ENCODE measurements at regions not wholly inside any gene's neighbourhood (a gene's known extent, or its start where the extent isn't known, plus 50 kb on each side); places are given as distances from the start of the nearest gene placed in this dataset.

DNA sequence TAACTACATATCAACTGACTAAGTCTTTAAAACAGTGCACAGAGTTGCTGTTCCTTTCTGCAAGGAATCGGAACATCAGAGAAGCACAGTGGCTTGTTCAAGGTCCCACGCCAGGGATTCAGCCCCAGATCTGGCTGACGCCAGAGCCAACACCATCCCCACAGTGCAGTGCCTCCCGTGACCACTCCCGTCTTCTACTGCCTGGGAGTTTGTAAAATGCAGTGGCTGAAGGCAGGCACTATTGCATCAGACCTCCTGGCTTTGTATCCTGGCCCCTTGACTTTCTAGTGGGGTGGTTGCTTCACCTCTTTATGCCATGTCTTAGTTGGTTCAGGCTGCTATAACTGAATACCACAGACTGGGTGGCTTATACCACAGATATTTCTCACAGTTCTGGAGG is 131.0 kb downstream of the NSG2 start:
- no peaks in the 10 kb centered on the region for H3K27me3 ChIP-seq (ENCODE audit: control insufficient read depth in 2 of 2, insufficient read depth in 1 of 2, low read length in 1 of 2)
- no peaks in the 10 kb centered on the region for H3K4me1 ChIP-seq (ENCODE audit: control insufficient read depth in 2 of 2, insufficient read depth in 2 of 2, low read length in 2 of 2)

GRCh38 chr5:174177531-174177930 is 132.0 kb downstream of the NSG2 start:
- Histone ChIP-seq H3K36me3 (ENCODE audit: control insufficient read depth in 2 of 2, insufficient read depth in 2 of 2, low read length in 1 of 2) (no peaks in the 10 kb centered on the region), H3K27ac (ENCODE audit: low read depth in 1 of 2, low read length in 1 of 2) (no peak overlapping the region), H3K27me3 (ENCODE audit: control insufficient read depth in 2 of 2, insufficient read depth in 1 of 2, low read length in 1 of 2) (no peaks in the 10 kb centered on the region), H3K9me3 (ENCODE audit: control insufficient read depth in 2 of 2, insufficient read depth in 1 of 2, low read length in 1 of 2) (no peaks in the 10 kb centered on the region), H3K4me1 (ENCODE audit: control insufficient read depth in 2 of 2, insufficient read depth in 2 of 2, low read length in 2 of 2) (no peaks in the 10 kb centered on the region), H3K4me3 (ENCODE audit: low read length in 2 of 2) (no peak overlapping the region)
- no peak for DNase-seq (ENCODE audit: low read depth in 6 of 9, low spot score in 9 of 9)
- WGBS: 93% methylated on average over 6 of the region's 6 CpGs

More for the DNA sequence above, 131.0 kb downstream of the NSG2 start:
- DNase-seq (ENCODE audit: low read depth in 6 of 9, low spot score in 9 of 9): no peak
- H3K27ac ChIP-seq (ENCODE audit: low read depth in 1 of 2, low read length in 1 of 2): no peak overlapping the region
- H3K9me3 ChIP-seq (ENCODE audit: control insufficient read depth in 2 of 2, insufficient read depth in 1 of 2, low read length in 1 of 2): no peaks in the 10 kb centered on the region
- 85% methylated on average over 5 of the region's 5 CpGs for WGBS
- H3K36me3 ChIP-seq (ENCODE audit: control insufficient read depth in 2 of 2, insufficient read depth in 2 of 2, low read length in 1 of 2): no peaks in the 10 kb centered on the region
- no peak overlapping the region for H3K4me3 ChIP-seq (ENCODE audit: low read length in 2 of 2)

DNA sequence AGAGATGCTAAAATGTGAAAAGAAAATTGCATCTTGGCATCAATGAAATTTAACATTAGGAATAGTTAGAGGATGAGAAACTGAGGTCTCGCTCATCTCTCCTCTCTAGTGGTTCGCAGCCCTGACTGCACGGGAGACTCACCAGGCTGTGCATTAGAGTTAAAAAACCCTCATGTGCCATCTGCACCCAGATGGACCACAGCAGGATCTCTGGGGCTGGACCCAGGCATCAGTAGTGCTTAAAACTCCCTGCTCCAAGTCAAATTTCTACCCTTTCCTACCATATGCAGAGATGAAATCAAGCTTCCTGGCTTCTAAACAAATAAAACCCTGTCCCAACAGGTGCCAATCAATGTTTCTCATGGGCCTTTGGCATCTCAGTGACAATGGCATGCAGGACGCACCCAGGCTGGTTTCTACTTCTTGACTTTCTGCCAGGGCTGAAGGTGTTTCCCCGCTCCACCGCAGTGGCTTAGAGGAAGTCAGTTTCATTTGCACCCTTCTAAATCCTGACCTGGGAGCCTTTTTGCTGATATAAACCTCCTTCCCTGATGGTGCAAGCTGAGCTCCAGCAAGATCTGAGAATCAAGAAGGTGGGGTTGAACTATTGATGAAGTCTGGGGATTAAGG is 132.6 kb downstream of the NSG2 start:
- Histone ChIP-seq H3K27me3 (ENCODE audit: control insufficient read depth in 2 of 2, insufficient read depth in 1 of 2, low read length in 1 of 2) (no peaks in the 10 kb centered on the region), H3K9me3 (ENCODE audit: control insufficient read depth in 2 of 2, insufficient read depth in 1 of 2, low read length in 1 of 2) (no peaks in the 10 kb centered on the region), H3K36me3 (ENCODE audit: control insufficient read depth in 2 of 2, insufficient read depth in 2 of 2, low read length in 1 of 2) (no peaks in the 10 kb centered on the region), H3K4me3 (ENCODE audit: low read length in 2 of 2) (no peak overlapping the region), H3K4me1 (ENCODE audit: control insufficient read depth in 2 of 2, insufficient read depth in 2 of 2, low read length in 2 of 2) (no peaks in the 10 kb centered on the region), H3K27ac (ENCODE audit: low read depth in 1 of 2, low read length in 1 of 2) (no peak overlapping the region)
- no peak for DNase-seq (ENCODE audit: low read depth in 6 of 9, low spot score in 9 of 9)
- WGBS: 83% methylated on average over 6 of the region's 6 CpGs

- Histone ChIP-seq H3K9me3 (ENCODE audit: control insufficient read depth in 2 of 2, insufficient read depth in 1 of 2, low read length in 1 of 2) (no peaks in the 10 kb centered on the region), H3K4me1 (ENCODE audit: control insufficient read depth in 2 of 2, insufficient read depth in 2 of 2, low read length in 2 of 2) (no peaks in the 10 kb centered on the region), H3K27me3 (ENCODE audit: control insufficient read depth in 2 of 2, insufficient read depth in 1 of 2, low read length in 1 of 2) (no peaks in the 10 kb centered on the region), H3K36me3 (ENCODE audit: control insufficient read depth in 2 of 2, insufficient read depth in 2 of 2, low read length in 1 of 2) (no peaks in the 10 kb centered on the region), H3K4me3 (ENCODE audit: low read length in 2 of 2) (no peak overlapping the region), H3K27ac (ENCODE audit: low read depth in 1 of 2, low read length in 1 of 2) (no peak overlapping the region)
- no peak for DNase-seq (ENCODE audit: low read depth in 6 of 9, low spot score in 9 of 9)
- 81% methylated on average over 7 of the region's 7 CpGs for WGBS
Observed at GRCh38 chr5:174180639-174181038, 135.1 kb downstream of the NSG2 start.

GRCh38 chr5:174182111-174182510 is 136.6 kb downstream of the NSG2 start:
- Histone ChIP-seq H3K4me3 (ENCODE audit: low read length in 2 of 2) (no peak overlapping the region), H3K4me1 (ENCODE audit: control insufficient read depth in 2 of 2, insufficient read depth in 2 of 2, low read length in 2 of 2) (no peaks in the 10 kb centered on the region), H3K36me3 (ENCODE audit: control insufficient read depth in 2 of 2, insufficient read depth in 2 of 2, low read length in 1 of 2) (no peaks in the 10 kb centered on the region), H3K27me3 (ENCODE audit: control insufficient read depth in 2 of 2, insufficient read depth in 1 of 2, low read length in 1 of 2) (no peaks in the 10 kb centered on the region), H3K9me3 (ENCODE audit: control insufficient read depth in 2 of 2, insufficient read depth in 1 of 2, low read length in 1 of 2) (no peaks in the 10 kb centered on the region), H3K27ac (ENCODE audit: low read depth in 1 of 2, low read length in 1 of 2) (no peak overlapping the region)
- no peak for DNase-seq (ENCODE audit: low read depth in 6 of 9, low spot score in 9 of 9)
- 92% methylated on average over 5 of the region's 5 CpGs for WGBS

GRCh38 chr5:174183701-174184100 is 138.2 kb downstream of the NSG2 start:
- H3K27me3 ChIP-seq (ENCODE audit: control insufficient read depth in 2 of 2, insufficient read depth in 1 of 2, low read length in 1 of 2): no peaks in the 10 kb centered on the region
- DNase-seq (ENCODE audit: low read depth in 6 of 9, low spot score in 9 of 9): no peak
- WGBS: 91% methylated on average over 9 of the region's 9 CpGs
- H3K36me3 ChIP-seq (ENCODE audit: control insufficient read depth in 2 of 2, insufficient read depth in 2 of 2, low read length in 1 of 2): no peaks in the 10 kb centered on the region
- no peaks in the 10 kb centered on the region for H3K4me1 ChIP-seq (ENCODE audit: control insufficient read depth in 2 of 2, insufficient read depth in 2 of 2, low read length in 2 of 2)
- no peak overlapping the region for H3K27ac ChIP-seq (ENCODE audit: low read depth in 1 of 2, low read length in 1 of 2)
- H3K4me3 ChIP-seq (ENCODE audit: low read length in 2 of 2): no peak overlapping the region
- no peaks in the 10 kb centered on the region for H3K9me3 ChIP-seq (ENCODE audit: control insufficient read depth in 2 of 2, insufficient read depth in 1 of 2, low read length in 1 of 2)

- 90% methylated on average over 3 of the region's 3 CpGs for WGBS
Observed at GRCh38 chr5:174185506-174185905, 140.0 kb downstream of the NSG2 start.

DNA sequence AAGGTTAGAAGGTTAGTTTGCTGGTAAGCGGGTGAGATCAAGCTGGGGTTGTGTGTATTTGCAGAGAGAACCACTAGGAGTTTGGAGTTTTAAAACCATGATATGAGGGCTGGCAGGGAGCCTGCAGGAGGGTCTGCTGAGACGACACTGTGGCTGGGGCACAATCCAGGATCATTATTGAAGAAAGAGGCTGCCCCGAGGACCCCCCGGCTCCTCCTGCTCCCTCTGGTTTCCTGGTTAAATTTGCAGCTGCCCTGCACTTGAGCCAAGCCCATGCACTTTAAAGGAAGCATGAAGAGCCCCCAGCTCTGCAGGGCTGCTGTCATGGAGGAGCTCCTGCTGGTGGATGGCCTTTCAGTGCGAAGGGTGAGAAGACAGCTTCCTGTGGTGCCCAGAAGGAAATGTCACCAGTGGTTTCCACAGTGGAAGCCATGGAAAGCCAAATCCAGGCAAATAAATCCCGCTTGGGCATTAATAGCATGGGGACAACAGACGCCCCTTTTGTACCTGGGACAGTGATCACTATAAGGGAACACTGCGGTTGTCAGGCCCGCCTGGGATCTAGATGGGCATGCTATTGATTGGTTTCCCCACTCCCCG is 140.7 kb downstream of the NSG2 start:
- H3K4me1 ChIP-seq (ENCODE audit: control insufficient read depth in 2 of 2, insufficient read depth in 2 of 2, low read length in 2 of 2): no peaks in the 10 kb centered on the region
- peaks cover 0 to 5% of the 10 kb centered on the region in 2 donors for H3K27me3 ChIP-seq (ENCODE audit: control insufficient read depth in 2 of 2, insufficient read depth in 1 of 2, low read length in 1 of 2)
- no peaks in the 10 kb centered on the region for H3K36me3 ChIP-seq (ENCODE audit: control insufficient read depth in 2 of 2, insufficient read depth in 2 of 2, low read length in 1 of 2)
- WGBS: 86% methylated on average over 10 of the region's 10 CpGs
- H3K27ac ChIP-seq (ENCODE audit: low read depth in 1 of 2, low read length in 1 of 2): no peak overlapping the region
- no peak for DNase-seq (ENCODE audit: low read depth in 6 of 9, low spot score in 9 of 9)
- H3K4me3 ChIP-seq (ENCODE audit: low read length in 2 of 2): no peak overlapping the region
- no peaks in the 10 kb centered on the region for H3K9me3 ChIP-seq (ENCODE audit: control insufficient read depth in 2 of 2, insufficient read depth in 1 of 2, low read length in 1 of 2)

More at GRCh38 chr5:174185506-174185905, 140.0 kb downstream of the NSG2 start:
- H3K4me3 ChIP-seq (ENCODE audit: low read length in 2 of 2): no peak overlapping the region
- no peak overlapping the region for H3K27ac ChIP-seq (ENCODE audit: low read depth in 1 of 2, low read length in 1 of 2)
- no peaks in the 10 kb centered on the region for H3K36me3 ChIP-seq (ENCODE audit: control insufficient read depth in 2 of 2, insufficient read depth in 2 of 2, low read length in 1 of 2)
- H3K27me3 ChIP-seq (ENCODE audit: control insufficient read depth in 2 of 2, insufficient read depth in 1 of 2, low read length in 1 of 2): peaks cover 0 to 5% of the 10 kb centered on the region in 2 donors
- DNase-seq (ENCODE audit: low read depth in 6 of 9, low spot score in 9 of 9): no peak
- no peaks in the 10 kb centered on the region for H3K4me1 ChIP-seq (ENCODE audit: control insufficient read depth in 2 of 2, insufficient read depth in 2 of 2, low read length in 2 of 2)
- no peaks in the 10 kb centered on the region for H3K9me3 ChIP-seq (ENCODE audit: control insufficient read depth in 2 of 2, insufficient read depth in 1 of 2, low read length in 1 of 2)

DNA sequence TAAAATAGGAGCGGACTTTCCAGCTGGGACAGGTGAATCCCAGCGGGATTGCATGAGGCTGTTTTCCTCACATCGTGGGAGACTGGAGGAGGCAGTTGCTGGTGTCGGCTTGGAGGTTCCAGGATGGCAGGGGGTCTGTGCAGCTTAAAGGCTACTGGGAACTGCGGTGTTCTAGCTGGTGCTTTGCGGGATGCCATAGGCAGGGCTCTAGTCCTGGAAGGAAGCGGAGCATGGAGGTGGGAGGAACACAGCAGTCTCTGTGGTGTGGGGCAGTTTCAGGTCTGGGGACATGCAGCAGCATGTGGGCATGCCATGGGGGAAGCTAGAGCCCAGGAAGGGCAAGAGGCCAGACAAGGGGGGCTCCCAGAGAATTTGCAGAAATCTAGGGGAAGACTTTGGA is 141.5 kb downstream of the NSG2 start:
- Histone ChIP-seq H3K4me1 (ENCODE audit: control insufficient read depth in 2 of 2, insufficient read depth in 2 of 2, low read length in 2 of 2) (no peaks in the 10 kb centered on the region), H3K9me3 (ENCODE audit: control insufficient read depth in 2 of 2, insufficient read depth in 1 of 2, low read length in 1 of 2) (no peaks in the 10 kb centered on the region), H3K27ac (ENCODE audit: low read depth in 1 of 2, low read length in 1 of 2) (no peak overlapping the region), H3K27me3 (ENCODE audit: control insufficient read depth in 2 of 2, insufficient read depth in 1 of 2, low read length in 1 of 2) (peaks cover 0 to 5% of the 10 kb centered on the region in 2 donors), H3K36me3 (ENCODE audit: control insufficient read depth in 2 of 2, insufficient read depth in 2 of 2, low read length in 1 of 2) (no peaks in the 10 kb centered on the region), H3K4me3 (ENCODE audit: low read length in 2 of 2) (no peak overlapping the region)
- 85% methylated on average over 7 of the region's 7 CpGs for WGBS
- no peak for DNase-seq (ENCODE audit: low read depth in 6 of 9, low spot score in 9 of 9)

Measured in thymus (tissue), 11 donors.